NCI-H2196 treated with DMSO at 0.1 percent for 48 hours (cell line): ENCODE measurements at regions not wholly inside any gene's neighbourhood (a gene's known extent, or its start where the extent isn't known, plus 50 kb on each side); places are given as distances from the start of the nearest gene placed in this dataset.
"Not testable (repeated sequence)": the region's sequence is repeated elsewhere in the genome, so short reads cannot be mapped to it uniquely, and the experiment has no call there.

Experiments used
- DNase-seq: peaks from one replicate; lab custom pipeline; 2025; ENCODE audit not compliant: unreplicated experiment; lab: John Stamatoyannopoulos, UW

GRCh38 chr11:66789097-66789890, 53.9 kb upstream of the RCE1 start:
- DNase-seq, result peak; percentile 70

DNA sequence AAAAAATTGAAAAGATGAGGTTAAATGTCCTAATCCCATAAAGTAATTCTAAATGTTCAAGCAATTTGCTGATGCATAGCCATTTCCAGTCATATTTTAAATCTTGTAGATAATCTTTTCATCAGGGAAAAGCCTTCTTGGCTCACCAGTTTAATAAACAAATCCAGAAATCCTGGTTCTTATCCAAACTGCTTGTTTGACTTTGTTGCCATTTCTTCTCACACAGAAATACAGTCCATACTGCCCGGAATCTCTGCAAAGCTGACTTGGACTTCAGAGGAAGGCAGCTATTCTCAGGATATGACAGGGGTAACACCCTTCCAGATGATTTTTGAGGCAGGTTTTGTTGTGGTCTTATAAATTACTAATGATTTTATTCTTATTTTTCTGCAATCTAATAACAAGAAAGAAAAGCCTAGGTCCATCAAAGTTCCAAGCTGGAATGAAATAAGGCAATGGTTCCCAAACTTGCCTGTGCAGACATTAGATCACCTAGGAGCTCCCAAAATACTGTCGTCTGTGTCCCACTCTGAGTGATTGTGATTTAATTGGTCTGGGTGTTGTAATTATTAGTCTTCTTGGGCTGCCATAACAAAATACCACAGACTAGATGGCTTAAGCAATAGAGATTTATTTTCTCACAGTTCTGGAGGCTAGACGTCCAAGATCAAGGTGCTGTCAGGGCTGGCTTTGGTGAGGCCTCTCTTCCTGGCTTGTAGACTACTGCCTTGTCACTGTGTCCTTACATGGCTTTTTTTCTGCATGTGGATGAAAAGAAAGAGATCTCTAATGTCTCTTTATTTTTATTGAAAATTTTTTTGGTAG, 55.1 kb upstream of the RCE1 start:
- no peak for DNase-seq

DNA sequence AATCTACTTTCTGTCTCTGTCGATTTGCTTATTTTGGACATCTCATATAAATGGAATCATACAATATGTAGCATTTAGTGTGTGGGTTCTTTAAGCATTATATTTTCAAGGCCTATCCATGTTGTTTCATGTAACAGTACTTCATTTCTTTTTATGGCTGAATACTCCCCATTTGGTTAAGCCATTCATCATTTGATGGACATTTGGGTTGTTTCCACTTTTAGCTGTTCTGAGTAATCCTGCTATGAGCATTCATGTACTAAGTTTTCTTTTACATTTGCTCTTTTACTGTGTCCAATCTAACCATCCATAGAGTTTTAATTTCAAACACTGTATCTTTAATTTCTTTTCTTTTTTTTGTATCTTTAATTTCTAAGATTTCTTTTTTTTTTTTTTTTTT, 55.6 kb upstream of the SPTBN2 start:
- no peak for DNase-seq

DNA sequence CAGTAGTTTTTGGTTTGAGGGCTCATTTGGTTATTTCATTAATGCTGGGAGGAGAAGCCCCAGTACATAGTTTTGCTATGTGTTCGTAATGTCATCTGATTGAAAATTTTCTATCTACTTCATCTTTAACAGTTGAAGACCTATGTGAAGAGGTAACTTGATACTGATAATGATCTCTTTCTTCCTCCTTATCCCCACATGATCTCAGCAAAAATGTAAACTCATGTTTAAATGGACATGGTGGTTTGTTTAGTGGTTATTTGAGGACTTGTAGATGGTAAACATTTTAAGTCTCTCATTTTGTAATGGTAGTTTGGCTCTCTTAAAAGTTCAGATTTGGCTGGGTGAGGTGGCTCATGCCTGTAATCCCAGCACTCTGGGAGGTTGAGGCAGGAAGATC, 53.7 kb upstream of the SPTBN2 start:
- DNase-seq, result no peak

DNA sequence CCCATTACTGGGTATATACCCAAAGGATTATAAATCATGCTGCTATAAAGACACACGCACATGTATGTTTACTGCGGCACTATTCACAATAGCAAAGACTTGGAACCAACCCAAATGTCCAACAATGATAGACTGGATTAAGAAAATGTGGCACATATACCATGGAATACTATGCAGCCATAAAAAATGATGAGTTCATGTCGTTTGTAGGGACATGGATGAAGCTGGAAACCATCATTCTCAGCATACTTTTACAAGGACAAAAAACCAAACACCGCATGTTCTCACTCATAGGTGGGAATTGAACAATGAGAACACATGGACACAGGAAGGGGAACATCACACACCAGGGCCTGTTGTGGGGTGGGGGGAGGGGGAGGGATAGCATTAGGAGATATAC, 50.6 kb upstream of the SPTBN2 start:
- DNase-seq, result not testable (repeated sequence)
